ENCODE measurements at regions not wholly inside any gene's neighbourhood (a gene's known extent, or its start where the extent isn't known, plus 50 kb on each side); places are given as distances from the start of the nearest gene placed in this dataset.
A peak's percentile ranks its signal among the peaks of the same experiment; 100 is the strongest.
"Not testable (repeated sequence)": the region's sequence is repeated elsewhere in the genome, so short reads cannot be mapped to it uniquely, and the experiment has no call there.

DNA sequence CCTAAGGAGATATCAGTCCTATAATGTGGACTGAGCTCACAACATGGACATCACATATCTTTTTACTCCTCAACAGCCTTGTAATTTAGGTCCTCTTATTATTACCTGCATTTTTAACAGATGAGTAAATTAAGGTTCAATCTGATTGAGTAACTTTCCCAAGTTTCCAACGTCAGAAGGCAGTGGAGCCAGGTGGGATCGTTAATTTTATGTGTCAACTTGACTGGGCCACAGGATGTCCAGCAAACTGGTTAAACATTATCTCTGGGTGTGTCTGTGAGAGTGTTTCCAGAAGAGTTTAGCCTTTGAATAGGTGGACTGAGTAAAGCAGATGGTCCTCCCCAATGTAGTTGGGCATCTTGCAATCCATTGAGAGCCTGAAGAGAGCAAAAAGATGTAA lies 59.0 kb upstream of the SLIT2 start:
- DNase-seq: no peak
- Histone ChIP-seq H3K9me3 (replicated peaks in 1 of 3) (no peaks in the 10 kb centered on the region), H3K4me3 (no peak overlapping the region), H3K36me3 (replicated peaks in 1 of 2) (no peaks in the 10 kb centered on the region), H3K4me1 (replicated peaks in 1 of 2) (peaks cover 0 to 22% of the 10 kb centered on the region in 2 donors), H3K27me3 (no peaks in the 10 kb centered on the region), H3K27ac (peak overlapping the region in 1 of 5 donors; percentile 31)
- TF ChIP-seq, protein P1, sequence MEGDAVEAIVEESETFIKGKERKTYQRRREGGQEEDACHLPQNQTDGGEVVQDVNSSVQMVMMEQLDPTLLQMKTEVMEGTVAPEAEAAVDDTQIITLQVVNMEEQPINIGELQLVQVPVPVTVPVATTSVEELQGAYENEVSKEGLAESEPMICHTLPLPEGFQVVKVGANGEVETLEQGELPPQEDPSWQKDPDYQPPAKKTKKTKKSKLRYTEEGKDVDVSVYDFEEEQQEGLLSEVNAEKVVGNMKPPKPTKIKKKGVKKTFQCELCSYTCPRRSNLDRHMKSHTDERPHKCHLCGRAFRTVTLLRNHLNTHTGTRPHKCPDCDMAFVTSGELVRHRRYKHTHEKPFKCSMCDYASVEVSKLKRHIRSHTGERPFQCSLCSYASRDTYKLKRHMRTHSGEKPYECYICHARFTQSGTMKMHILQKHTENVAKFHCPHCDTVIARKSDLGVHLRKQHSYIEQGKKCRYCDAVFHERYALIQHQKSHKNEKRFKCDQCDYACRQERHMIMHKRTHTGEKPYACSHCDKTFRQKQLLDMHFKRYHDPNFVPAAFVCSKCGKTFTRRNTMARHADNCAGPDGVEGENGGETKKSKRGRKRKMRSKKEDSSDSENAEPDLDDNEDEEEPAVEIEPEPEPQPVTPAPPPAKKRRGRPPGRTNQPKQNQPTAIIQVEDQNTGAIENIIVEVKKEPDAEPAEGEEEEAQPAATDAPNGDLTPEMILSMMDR (IDR thresholded peaks at IDR 0.05): no peak
- TF ChIP-seq POLR2A (IDR thresholded peaks at IDR 0.05): no peak
- intact Hi-C loops (cut with DNase I): no loop called here
- 77 to 89% (median 81%) methylated on average over 2 of the region's 2 CpGs for WGBS, 4 donors

DNA sequence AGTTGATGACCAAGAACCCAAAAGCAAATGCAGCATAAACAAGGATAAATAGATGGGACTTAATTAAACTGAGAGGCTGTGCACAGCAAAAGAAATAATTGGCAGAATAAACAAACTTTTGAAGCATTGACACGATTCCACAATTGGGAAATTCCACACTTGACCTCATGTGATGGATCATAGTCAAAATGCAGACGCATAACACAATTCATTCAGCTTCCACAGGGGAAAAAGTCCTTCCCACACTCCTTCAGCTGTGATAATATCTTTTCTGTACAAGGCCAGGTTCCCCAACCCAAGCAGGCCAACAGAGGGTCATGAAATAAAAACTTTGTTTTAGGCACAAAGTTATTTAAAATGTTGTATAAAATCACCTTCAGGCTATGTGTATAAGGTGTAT lies 66.6 kb upstream of the SLIT2 start:
- Histone ChIP-seq H3K9me3 (replicated peaks in 1 of 3) (peaks cover 0 to 3% (median 0%) of the 10 kb centered on the region in 3 donors), H3K27ac (no peak overlapping the region), H3K4me3 (no peak overlapping the region), H3K4me1 (replicated peaks in 1 of 2) (no peaks in the 10 kb centered on the region), H3K36me3 (replicated peaks in 1 of 2) (no peaks in the 10 kb centered on the region), H3K27me3 (no peaks in the 10 kb centered on the region)
- DNase-seq: no peak
- intact Hi-C loops (cut with DNase I): no loop called here
- TF ChIP-seq, protein P1 (IDR thresholded peaks at IDR 0.05): no peak
- TF ChIP-seq POLR2A (IDR thresholded peaks at IDR 0.05): no peak
- WGBS, 4 donors: 29 to 50% (median 42%) methylated on average over 2 of the region's 2 CpGs

DNA sequence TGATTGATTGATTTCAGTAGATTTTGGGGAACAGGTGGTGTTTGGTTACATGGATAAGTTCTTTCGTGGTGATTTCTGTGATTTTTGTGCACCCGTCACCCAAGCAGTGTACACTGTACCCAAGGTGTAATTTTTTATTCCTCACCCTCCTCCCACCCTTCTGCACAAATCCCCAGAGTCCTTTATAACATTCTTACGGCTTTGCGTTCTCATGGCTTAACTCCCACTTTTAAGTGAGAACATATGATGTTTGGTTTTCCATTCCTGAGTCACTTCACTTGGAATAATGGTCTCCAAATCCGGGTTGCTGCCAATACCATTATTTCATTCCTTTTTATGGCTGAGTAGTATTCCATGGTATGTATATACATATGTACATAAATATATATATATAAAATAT lies 68.6 kb upstream of the SLIT2 start:
- 72 to 93% (median 80%) methylated on average over 5 of the region's 5 CpGs for WGBS, 4 donors
- H3K4me1 ChIP-seq (replicated peaks in 1 of 2); DNase-seq; H3K4me3 ChIP-seq; H3K36me3 ChIP-seq (replicated peaks in 1 of 2); H3K27ac ChIP-seq; H3K27me3 ChIP-seq; intact Hi-C loops (cut with DNase I); H3K9me3 ChIP-seq (replicated peaks in 1 of 3): not testable (repeated sequence)

DNA sequence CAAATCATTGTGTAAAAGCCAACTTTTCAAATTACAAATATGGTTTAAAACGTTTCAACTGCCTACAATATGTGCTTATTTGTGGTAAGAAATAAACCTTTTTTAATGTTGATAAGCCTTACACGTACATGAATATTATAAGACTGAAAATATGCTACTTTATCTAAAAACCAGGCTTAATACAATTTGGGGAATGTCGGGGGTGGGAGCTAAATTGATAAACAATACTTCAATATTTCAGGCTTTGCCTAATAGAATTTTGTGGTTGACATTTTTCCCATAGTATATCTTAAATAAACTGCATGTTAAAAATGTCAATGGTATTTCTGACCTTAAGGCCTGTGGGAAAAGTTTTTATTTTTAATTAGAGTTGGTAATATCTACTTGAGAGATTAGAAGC lies 69.8 kb upstream of the SLIT2 start:
- no peak for DNase-seq
- intact Hi-C loops (cut with DNase I): no loop called here
- no peaks in the 10 kb centered on the region for H3K36me3 ChIP-seq (replicated peaks in 1 of 2)
- no peak overlapping the region for H3K27ac ChIP-seq
- H3K4me1 ChIP-seq (replicated peaks in 1 of 2): no peaks in the 10 kb centered on the region
- peaks cover 0 to 6% (median 0%) of the 10 kb centered on the region in 3 donors for H3K9me3 ChIP-seq (replicated peaks in 1 of 3)
- H3K27me3 ChIP-seq: no peaks in the 10 kb centered on the region
- no peak overlapping the region for H3K4me3 ChIP-seq
- 59 to 73% (median 65%) methylated on average over 3 of the region's 3 CpGs for WGBS, 4 donors
- TF ChIP-seq, protein P1 (IDR thresholded peaks at IDR 0.05): no peak
- TF ChIP-seq POLR2A (IDR thresholded peaks at IDR 0.05): no peak

DNA sequence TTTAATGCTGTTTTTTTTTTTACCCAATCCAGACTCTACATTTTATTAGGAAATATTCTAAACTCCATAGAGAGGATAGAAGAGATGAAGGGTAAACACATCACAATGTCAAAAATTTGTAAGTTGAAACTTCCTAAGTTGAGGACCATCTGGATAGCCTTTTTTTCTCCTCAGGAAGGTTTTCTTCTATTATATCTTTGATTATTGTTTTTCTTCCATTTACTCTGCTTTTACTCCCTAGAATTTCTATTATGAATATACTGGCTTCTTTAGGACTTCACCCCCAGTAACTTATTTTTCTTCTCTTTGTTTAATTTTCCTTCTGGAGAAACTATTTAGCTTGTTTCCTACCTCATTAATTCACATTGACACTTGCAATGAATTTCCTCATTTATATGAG lies 71.2 kb upstream of the SLIT2 start:
- H3K4me1 ChIP-seq (replicated peaks in 1 of 2): no peaks in the 10 kb centered on the region
- H3K4me3 ChIP-seq: no peak overlapping the region
- H3K27ac ChIP-seq: no peak overlapping the region
- no peaks in the 10 kb centered on the region for H3K36me3 ChIP-seq (replicated peaks in 1 of 2)
- intact Hi-C loops (cut with DNase I): no loop called here
- DNase-seq: no peak
- H3K9me3 ChIP-seq (replicated peaks in 1 of 3): peaks cover 0 to 6% (median 0%) of the 10 kb centered on the region in 3 donors
- no peak for TF ChIP-seq POLR2A (IDR thresholded peaks at IDR 0.05)
- TF ChIP-seq, protein P1 (IDR thresholded peaks at IDR 0.05): no peak
- no peaks in the 10 kb centered on the region for H3K27me3 ChIP-seq

Measured in adrenal gland (tissue), 9 donors.